HCT116 (cell line): ENCODE measurements at regions not wholly inside any gene's neighbourhood (a gene's known extent, or its start where the extent isn't known, plus 50 kb on each side); places are given as distances from the start of the nearest gene placed in this dataset.

Experiments
- ATAC-seq: fragments of 200-7000 bp; cut with Tn5 transposase; 2 replicates; pipeline ENCODE4 v1.9.1; 2020; ENCODE audit warnings: mild to moderate bottlenecking, moderate library complexity
- BruUV-seq: library from RNA; stranded (reverse); fragments of 400-500 nt; replicated peaks from 2 replicates; lab custom pipeline; 2021; lab: Mats Ljungman, UMichigan
- CTCF ChIA-PET: fragments of 300-600 bp; sonication (Branson Sonifier 250); formaldehyde crosslinking; loops from one replicate; lab custom pipeline; 2021; ENCODE audit warnings: antibody characterized with exemption; lab: Charles Lee
- POLR2A ChIA-PET: fragments of 300-600, 350-600 bp; sonication (Branson Sonifier 250); formaldehyde crosslinking; loops from one replicate; lab custom pipeline; 2021; ENCODE audit warnings: antibody characterized with exemption; lab: Charles Lee
- RAD21 ChIA-PET, 2 experiments: fragments of 300-600 bp; sonication (Branson Sonifier 250); formaldehyde crosslinking; loops; one replicate each; lab custom pipeline; 2023; ENCODE audit warnings: low total read pairs in 2 of 2; ENCODE audit not compliant: uncharacterized antibody in 2 of 2, unreplicated experiment in 2 of 2, low non-redundant PET in 1 of 2; lab: Charles Lee
- DNase-seq: peaks from one replicate; pipeline ENCODE4 v3.0.0-alpha.2; 2010; ENCODE audit warnings: low read depth, low spot score
- H2AFZ ChIP-seq: fragments of 200-600 bp; shearing (Covaris generic), sonication (generic); 2 replicates; pipeline ENCODE4 v1.6.1; 2017; ENCODE audit warnings: low read depth, mixed run types, mixed read lengths, antibody characterized with exemption, low read length; ENCODE audit not compliant: poor library complexity, severe bottlenecking
- H3K27ac ChIP-seq: 2 replicates; pipeline ENCODE4 v1.5.1; 2012; ENCODE audit warnings: low read depth, low read length
- H3K27me3 ChIP-seq: fragments of 200-600 bp; sonication (generic); 2 replicates; pipeline ENCODE4 v1.6.1; 2016; ENCODE audit warnings: mixed run types, low read length, mixed read lengths; ENCODE audit not compliant: insufficient read depth
- H3K36me3 ChIP-seq, 2 experiments: fragments of 200-500 bp in 1 of 2; fragments of 200-600 bp in 1 of 2; sonication (Bioruptor generic) in 1 of 2; sonication (generic) in 1 of 2; 2 replicates each; pipeline versions ENCODE4 v1.5.1 to v1.6.1; 2014 to 2016; ENCODE audit warnings: low read length in 2 of 2, inconsistent platforms in 1 of 2, mixed read lengths in 1 of 2, mixed run types in 1 of 2; ENCODE audit not compliant: insufficient read depth in 2 of 2, control insufficient read depth in 1 of 2
- H3K4me1 ChIP-seq, 2 experiments: fragments of 200-600 bp in 1 of 2; sonication (generic) in 1 of 2; 2 replicates each; pipeline versions ENCODE4 v1.5.1 to v1.6.1; 2012 to 2017; ENCODE audit warnings: low read length in 2 of 2, inconsistent platforms in 1 of 2, mild to moderate bottlenecking in 1 of 2, mixed read lengths in 1 of 2, mixed run types in 1 of 2, moderate library complexity in 1 of 2; ENCODE audit not compliant: insufficient read depth in 2 of 2, control insufficient read depth in 1 of 2
- H3K4me2 ChIP-seq: fragments of 200-600 bp; sonication (generic); 2 replicates; pipeline ENCODE4 v1.6.1; 2017; ENCODE audit warnings: mixed run types, low read length, mixed read lengths
- H3K4me3 ChIP-seq, 2 experiments: fragments of 200-600 bp in 1 of 2; sonication (generic) in 1 of 2; replicated peaks in 1 of 2; 2 replicates each; pipeline ENCODE4 v1.5.1; 2011 to 2016; ENCODE audit warnings: low read length in 2 of 2, control low read depth in 1 of 2, low read depth in 1 of 2, mild to moderate bottlenecking in 1 of 2, mixed read lengths in 1 of 2, mixed run types in 1 of 2
- H3K79me2 ChIP-seq: fragments of 200-600 bp; sonication (generic); 2 replicates; pipeline ENCODE4 v1.6.1; 2017; ENCODE audit warnings: mild to moderate bottlenecking, mixed run types, low read length, moderate library complexity, mixed read lengths; ENCODE audit not compliant: insufficient read depth
- H3K9ac ChIP-seq: fragments of 200-600 bp; sonication (generic); 2 replicates; pipeline ENCODE4 v1.6.1; 2016; ENCODE audit warnings: low read length, mixed read lengths
- H3K9me2 ChIP-seq: fragments of 200-600 bp; sonication (generic), shearing (Covaris generic); 2 replicates; pipeline ENCODE4 v1.6.1; 2017; ENCODE audit warnings: mixed run types, mild to moderate bottlenecking, moderate library complexity; ENCODE audit not compliant: insufficient read depth
- H3K9me3 ChIP-seq, 2 experiments: fragments of 200-500 bp in 1 of 2; fragments of 200-600 bp in 1 of 2; sonication (Bioruptor generic) in 1 of 2; sonication (generic) in 1 of 2; 2 replicates each; pipeline ENCODE4 v1.6.1; 2014 to 2017; ENCODE audit warnings: low read length in 2 of 2, mixed read lengths in 2 of 2, inconsistent platforms in 1 of 2, low read depth in 1 of 2, mild to moderate bottlenecking in 1 of 2, mixed run types in 1 of 2, moderate library complexity in 1 of 2; ENCODE audit not compliant: control insufficient read depth in 1 of 2, insufficient read depth in 1 of 2
- H4K20me1 ChIP-seq: fragments of 200-600 bp; sonication (generic), shearing (Covaris generic); 2 replicates; pipeline ENCODE4 v1.6.1; 2017; ENCODE audit warnings: mixed run types, mild to moderate bottlenecking, moderate library complexity; ENCODE audit not compliant: insufficient read depth
- CBX3 ChIP-seq: IDR thresholded peaks from 2 replicates; pipeline ENCODE4 v1.6.1; 2012; ENCODE audit warnings: low read depth
- EGR1 ChIP-seq: IDR thresholded peaks from 2 replicates; pipeline ENCODE4 v1.6.1; 2012; ENCODE audit warnings: low read depth
- FOSL1 ChIP-seq: IDR thresholded peaks from 2 replicates; pipeline ENCODE4 v1.6.1; 2012; ENCODE audit warnings: low read depth
- ZNF274 ChIP-seq: fragments of 200-500 bp; sonication (Bioruptor generic); IDR thresholded peaks from 2 replicates; pipeline ENCODE4 v1.6.1; 2014; ENCODE audit warnings: mild to moderate bottlenecking, low read depth, low read length, inconsistent platforms
- intact Hi-C: fragments of 100-400 bp; cut with micrococcal nuclease; formaldehyde crosslinking; loops from 2 replicates; pipeline ENCODE4 v1.10.0; 2022

GRCh38 chr11:45414088-45414487, 127.9 kb upstream of the SYT13 start:
- DNase-seq (no peak), ATAC-seq (no peak)
- Histone ChIP-seq H3K4me1 (no peaks in the 10 kb centered on the region), H3K9me3 (peaks cover 0 to 8% of the 10 kb centered on the region in 2 experiments; a peak in 1 of 4 replicates), H4K20me1 (no peaks in the 10 kb centered on the region), H3K9me2 (no peaks in the 10 kb centered on the region), H2AFZ (no peak overlapping the region), H3K4me2 (no peak overlapping the region), H3K36me3 (no peaks in the 10 kb centered on the region), H3K9ac (no peak overlapping the region), H3K79me2 (no peaks in the 10 kb centered on the region), H3K27ac (no peak overlapping the region), H3K4me3 (no peak overlapping the region), H3K27me3 (peaks cover 37% of the 10 kb centered on the region)
- CTCF ChIA-PET: no interaction called here
- BruUV-seq: no TSS peak
- POLR2A ChIA-PET: no interaction called here
- RAD21 ChIA-PET: no interaction called here
- intact Hi-C loops: no loop called here
- TF ChIP-seq CBX3 (no peak), EGR1 (no peak)

GRCh38 chr11:45413156-45413858, 127.2 kb upstream of the SYT13 start:
- POLR2A ChIA-PET: no interaction called here
- BruUV-seq: no TSS peak
- H3K4me2 ChIP-seq: no peak overlapping the region

More at GRCh38 chr11:45413156-45413858, 127.2 kb upstream of the SYT13 start:
- Histone ChIP-seq H3K27me3 (peaks cover 37% of the 10 kb centered on the region), H2AFZ (no peak overlapping the region), H3K9me3 (peaks cover 0 to 3% of the 10 kb centered on the region in 2 experiments; a peak in 1 of 4 replicates), H3K9ac (no peak overlapping the region), H3K27ac (no peak overlapping the region), H3K4me1 (no peaks in the 10 kb centered on the region), H3K36me3 (no peaks in the 10 kb centered on the region), H3K79me2 (no peaks in the 10 kb centered on the region), H3K4me3 (no peak overlapping the region), H3K9me2 (no peaks in the 10 kb centered on the region), H4K20me1 (no peaks in the 10 kb centered on the region)
- intact Hi-C loops: no loop called here
- ATAC-seq (no peak), DNase-seq (no peak)
- ChIA-PET RAD21 (no interaction called here), CTCF (no interaction called here)
- TF ChIP-seq ZNF274: no peak
- TF ChIP-seq FOSL1: no peak
